GM19468 (cell line): ENCODE measurements at regions not wholly inside any gene's neighbourhood (a gene's known extent, or its start where the extent isn't known, plus 50 kb on each side); places are given as distances from the start of the nearest gene placed in this dataset.
"Not testable (repeated sequence)": the region's sequence is repeated elsewhere in the genome, so short reads cannot be mapped to it uniquely, and the experiment has no call there.

ENCODE experiments used
- ATAC-seq: cut with Tn5 transposase; IDR thresholded peaks from one replicate; pipeline ENCODE4 v1.9.1; 2021; ENCODE audit warnings: mild to moderate bottlenecking, moderate library complexity, moderate number of reproducible peaks; ENCODE audit not compliant: unreplicated experiment; ENCODE audit errors: extremely low read depth

- no peak for ATAC-seq
Measured at GRCh38 chr2:54065411-54065810, 50.0 kb upstream of the ACYP2 start.

- no peak for ATAC-seq
Measured at GRCh38 chr2:54063967-54064535, 51.4 kb upstream of the ACYP2 start.

- no peak for ATAC-seq
Measured at GRCh38 chr2:54062401-54062800, 53.0 kb upstream of the ACYP2 start.

GRCh38 chr2:54061272-54061671, 54.1 kb upstream of the ACYP2 start:
- ATAC-seq = no peak

GRCh38 chr2:54059986-54060385, 55.4 kb upstream of the ACYP2 start:
- no peak for ATAC-seq

- ATAC-seq = no peak
Measured at GRCh38 chr2:54059504-54059903, 55.9 kb upstream of the ACYP2 start.

- ATAC-seq = no peak
Measured at GRCh38 chr2:54058449-54058848, 57.0 kb upstream of the ACYP2 start.

- ATAC-seq = no peak
Measured at GRCh38 chr2:54054774-54055173, 60.6 kb upstream of the ACYP2 start.

- peak; percentile 75 for ATAC-seq
Measured at GRCh38 chr2:54054271-54054670, 61.1 kb upstream of the ACYP2 start.

GRCh38 chr2:54053830-54054229, 61.6 kb upstream of the ACYP2 start:
- ATAC-seq = peak; percentile 6

GRCh38 chr2:54052825-54053718, 62.3 kb upstream of the ACYP2 start:
- ATAC-seq = no peak

- no peak for ATAC-seq
Measured at GRCh38 chr2:54050445-54050844, 65.0 kb upstream of the ACYP2 start.

GRCh38 chr2:54049365-54049764, 66.0 kb upstream of the ACYP2 start:
- no peak for ATAC-seq

- not testable (repeated sequence) for ATAC-seq
Measured at GRCh38 chr2:54048896-54049295, 66.5 kb upstream of the ACYP2 start.

GRCh38 chr2:54048117-54048785, 67.2 kb upstream of the ACYP2 start:
- no peak for ATAC-seq

GRCh38 chr2:54047658-54048057, 67.8 kb upstream of the ACYP2 start:
- ATAC-seq = no peak

GRCh38 chr2:54047091-54047490, 68.3 kb upstream of the ACYP2 start:
- ATAC-seq = no peak

GRCh38 chr2:54042897-54043620, 72.3 kb upstream of the PSME4 start:
- no peak for ATAC-seq

- ATAC-seq = no peak
Measured at GRCh38 chr2:54042341-54042740, 71.5 kb upstream of the PSME4 start.

- ATAC-seq = no peak
Measured at GRCh38 chr2:54041135-54041534, 70.3 kb upstream of the PSME4 start.

- ATAC-seq = no peak
Measured at GRCh38 chr2:54040685-54041084, 69.9 kb upstream of the PSME4 start.
